Endodermal cell (in vitro differentiated cells): ENCODE measurements at regions not wholly inside any gene's neighbourhood (a gene's known extent, or its start where the extent isn't known, plus 50 kb on each side); places are given as distances from the start of the nearest gene placed in this dataset.

ENCODE experiments used
- DNase-seq: peaks from one replicate; pipeline ENCODE4 v3.0.0-alpha.2; 2017
- H3K27ac ChIP-seq: 2 replicates; pipeline ENCODE4 v1.5.1; 2013; ENCODE audit warnings: mild to moderate bottlenecking, low read depth, low read length, moderate library complexity
- H3K27me3 ChIP-seq: 2 replicates; pipeline ENCODE4 v1.6.1; 2013; ENCODE audit warnings: mild to moderate bottlenecking, low read length, moderate library complexity; ENCODE audit not compliant: insufficient read depth, control insufficient read depth, poor library complexity, severe bottlenecking
- H3K36me3 ChIP-seq: 2 replicates; pipeline ENCODE4 v1.7.0; 2013; ENCODE audit warnings: mild to moderate bottlenecking, low read length, moderate library complexity; ENCODE audit not compliant: control insufficient read depth, insufficient read depth
- H3K4me1 ChIP-seq: one replicate; pipeline ENCODE4 v1.7.0; 2013; ENCODE audit warnings: low read length; ENCODE audit not compliant: control insufficient read depth, insufficient read depth
- H3K4me3 ChIP-seq: 2 replicates; pipeline ENCODE4 v1.5.1; 2013; ENCODE audit warnings: mild to moderate bottlenecking, low read length, moderate library complexity
- H3K9ac ChIP-seq: 2 replicates; pipeline ENCODE4 v1.6.1; 2013; ENCODE audit warnings: mild to moderate bottlenecking, low read length, moderate library complexity; ENCODE audit not compliant: poor library complexity, severe bottlenecking; ENCODE audit errors: extremely low read depth
- H3K9me3 ChIP-seq: 2 replicates; pipeline ENCODE4 v1.6.1; 2013; ENCODE audit warnings: mild to moderate bottlenecking, low read length, moderate library complexity; ENCODE audit not compliant: control insufficient read depth
- H3K27ac Mint-ChIP-seq: 2 replicates; pipeline ENCODE4 v1.8.0; 2020; ENCODE audit warnings: mixed read lengths
- H3K27me3 Mint-ChIP-seq: 2 replicates; pipeline ENCODE4 v1.8.0; 2021; ENCODE audit warnings: mild to moderate bottlenecking, mixed read lengths; ENCODE audit not compliant: insufficient read depth
- H3K36me3 Mint-ChIP-seq: 2 replicates; pipeline ENCODE4 v1.8.0; 2020; ENCODE audit warnings: low read depth, mixed read lengths
- H3K4me1 Mint-ChIP-seq: 2 replicates; pipeline ENCODE4 v1.8.0; 2020; ENCODE audit warnings: mixed read lengths
- H3K4me3 Mint-ChIP-seq: 2 replicates; pipeline ENCODE4 v1.8.0; 2020; ENCODE audit warnings: mild to moderate bottlenecking, moderate library complexity, mixed read lengths
- H3K9me3 Mint-ChIP-seq: 2 replicates; pipeline ENCODE4 v1.8.0; 2020; ENCODE audit warnings: mild to moderate bottlenecking, mixed read lengths
- CTCF ChIP-seq: fragments of 200-600 bp; sonication (generic); conservative IDR thresholded peaks from 2 replicates; pipeline ENCODE4 v1.5.0; 2021; ENCODE audit warnings: antibody characterized with exemption, mild to moderate bottlenecking
- WGBS, 2 experiments: methylation state at CpG; one replicate each; pipeline versions ENCODE4 v1.1.5 to v1.1.7; 2013; ENCODE audit warnings: missing lambda C conversion rate in 2 of 2, mixed read lengths in 1 of 2; ENCODE audit not compliant: insufficient coverage in 1 of 2, insufficient read length in 1 of 2; 5-methylcytosine and 5-hydroxymethylcytosine counted together

- peaks cover 8% of the 10 kb centered on the region for H3K27me3 ChIP-seq
Measured at GRCh38 chr11:130997278-130997677, 81.0 kb upstream of the SNX19 start.

GRCh38 chr11:130999086-130999485, 82.8 kb upstream of the SNX19 start:
- Histone ChIP-seq H3K36me3 (no peaks in the 10 kb centered on the region), H3K4me3 (no peak overlapping the region), H3K27ac (no peak overlapping the region), H3K27me3 (no peaks in the 10 kb centered on the region), H3K9me3 (no peaks in the 10 kb centered on the region), H3K4me1 (no peaks in the 10 kb centered on the region), H3K9ac (no peak overlapping the region)
- TF ChIP-seq CTCF: no peak
- no peaks in the 10 kb centered on the region for H3K9me3 Mint-ChIP-seq
- H3K4me3 Mint-ChIP-seq: no peak overlapping the region
- no peaks in the 10 kb centered on the region for H3K36me3 Mint-ChIP-seq
- 77% methylated on average over 1 of the region's 1 CpG; no CpG with 5 or more reads in 1 of the 2 experiments for WGBS, 2 experiments
- DNase-seq: no peak
- H3K27me3 Mint-ChIP-seq: peaks cover 2% of the 10 kb centered on the region
- no peak overlapping the region for H3K27ac Mint-ChIP-seq
- H3K4me1 Mint-ChIP-seq: peaks cover 14% of the 10 kb centered on the region

More at GRCh38 chr11:130997278-130997677, 81.0 kb upstream of the SNX19 start:
- no peaks in the 10 kb centered on the region for H3K36me3 ChIP-seq
- Mint-ChIP-seq H3K27me3 (peaks cover 8% of the 10 kb centered on the region), H3K36me3 (no peaks in the 10 kb centered on the region), H3K27ac (no peak overlapping the region), H3K9me3 (no peaks in the 10 kb centered on the region), H3K4me3 (no peak overlapping the region), H3K4me1 (peaks cover 14% of the 10 kb centered on the region)
- DNase-seq: no peak
- no peaks in the 10 kb centered on the region for H3K9me3 ChIP-seq
- H3K27ac ChIP-seq: no peak overlapping the region
- H3K9ac ChIP-seq: no peak overlapping the region
- no peak overlapping the region for H3K4me3 ChIP-seq
- no peaks in the 10 kb centered on the region for H3K4me1 ChIP-seq
- TF ChIP-seq CTCF: no peak
- 76 to 88% methylated on average over 1 of the region's 1 CpG for WGBS, 2 experiments

DNA sequence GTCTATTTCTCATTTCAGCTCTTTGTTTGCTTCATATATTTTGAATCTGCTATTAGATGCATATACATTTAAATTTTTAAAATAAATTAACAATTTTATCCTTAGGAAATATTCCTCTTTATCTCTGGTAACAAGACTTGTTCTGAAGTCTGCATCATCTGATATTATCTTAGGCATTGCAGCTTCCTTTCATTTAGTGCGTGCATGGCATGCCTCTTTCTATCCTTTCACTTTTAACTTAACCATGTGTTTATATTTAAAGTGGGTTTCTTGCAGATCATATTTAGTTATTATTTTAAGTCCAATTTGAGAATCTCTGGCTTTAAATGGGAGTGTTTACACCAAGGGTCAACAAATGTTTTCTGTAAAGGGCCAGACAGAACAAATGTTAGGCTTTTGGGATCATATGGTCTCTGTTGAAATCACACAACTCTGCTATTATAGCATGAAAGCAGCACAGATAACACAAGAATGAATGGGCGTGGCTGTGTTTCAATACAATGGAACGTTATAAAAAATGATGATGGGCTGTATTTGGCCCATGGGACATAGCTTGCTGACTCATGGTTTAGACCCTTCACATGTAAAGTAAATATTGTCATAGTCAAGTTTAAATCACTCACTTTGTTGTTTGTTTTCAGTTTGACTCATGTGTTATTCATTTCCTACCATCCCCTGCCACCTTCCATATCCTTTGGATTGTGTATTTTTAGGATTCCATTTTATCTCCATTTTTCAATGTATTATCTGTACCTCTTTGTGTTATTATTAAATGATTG, 83.9 kb upstream of the SNX19 start:
- no peak for DNase-seq
- no peak overlapping the region for H3K27ac Mint-ChIP-seq
- H3K27me3 Mint-ChIP-seq: peaks cover 4% of the 10 kb centered on the region
- no peak overlapping the region for H3K4me3 Mint-ChIP-seq
- H3K36me3 Mint-ChIP-seq: no peaks in the 10 kb centered on the region
- Histone ChIP-seq H3K27me3 (no peaks in the 10 kb centered on the region), H3K27ac (no peak overlapping the region), H3K9me3 (no peaks in the 10 kb centered on the region), H3K4me1 (no peaks in the 10 kb centered on the region), H3K9ac (no peak overlapping the region), H3K36me3 (no peaks in the 10 kb centered on the region), H3K4me3 (no peak overlapping the region)
- no peak for TF ChIP-seq CTCF
- WGBS, 2 experiments: 73 to 100% methylated on average over 2 to 3 of the region's 3 CpGs
- no peaks in the 10 kb centered on the region for H3K9me3 Mint-ChIP-seq
- H3K4me1 Mint-ChIP-seq: peaks cover 14% of the 10 kb centered on the region
